Type B pancreatic cell (in vitro differentiated cells): ENCODE measurements at regions not wholly inside any gene's neighbourhood (a gene's known extent, or its start where the extent isn't known, plus 50 kb on each side); places are given as distances from the start of the nearest gene placed in this dataset.
"Not testable (repeated sequence)": the region's sequence is repeated elsewhere in the genome, so short reads cannot be mapped to it uniquely, and the experiment has no call there.

Experiments used
- DNase-seq: peaks from one replicate; pipeline ENCODE4 v3.0.0; 2021; ENCODE audit warnings: mixed read lengths; ENCODE audit not compliant: unreplicated experiment; ENCODE audit errors: extremely low spot score
- H3K27ac Mint-ChIP-seq: 2 replicates; pipeline ENCODE4 v1.8.0; 2021; ENCODE audit warnings: mild to moderate bottlenecking, mixed read lengths
- H3K27me3 Mint-ChIP-seq: 2 replicates; pipeline ENCODE4 v1.8.0; 2021; ENCODE audit warnings: mixed read lengths
- H3K36me3 Mint-ChIP-seq: 2 replicates; pipeline ENCODE4 v1.8.0; 2021; ENCODE audit warnings: mixed read lengths
- H3K4me1 Mint-ChIP-seq: one replicate; pipeline ENCODE4 v1.8.0; 2021; ENCODE audit warnings: mixed read lengths; ENCODE audit not compliant: unreplicated experiment
- H3K4me3 Mint-ChIP-seq: 2 replicates; pipeline ENCODE4 v1.8.0; 2021; ENCODE audit warnings: mild to moderate bottlenecking, mixed read lengths
- H3K9me3 Mint-ChIP-seq: 2 replicates; pipeline ENCODE4 v1.8.0; 2021; ENCODE audit warnings: mixed read lengths
- CTCF ChIP-seq: fragments of 200-600 bp; sonication (generic); conservative IDR thresholded peaks from 2 replicates; pipeline ENCODE4 v1.5.0; 2021; ENCODE audit warnings: antibody characterized with exemption, mild to moderate bottlenecking

GRCh38 chr13:22937953-22938352 is 242.8 kb upstream of the SGCG start:
- no peak for DNase-seq
- no peak overlapping the region for H3K27ac Mint-ChIP-seq
- H3K27me3 Mint-ChIP-seq = peaks cover 4% of the 10 kb centered on the region
- H3K9me3 Mint-ChIP-seq = no peaks in the 10 kb centered on the region
- TF ChIP-seq CTCF = no peak
- no peaks in the 10 kb centered on the region for H3K36me3 Mint-ChIP-seq
- H3K4me3 Mint-ChIP-seq = no peak overlapping the region
- no peaks in the 10 kb centered on the region for H3K4me1 Mint-ChIP-seq

- TF ChIP-seq CTCF = no peak
- Mint-ChIP-seq H3K27me3 (peaks cover 6% of the 10 kb centered on the region), H3K4me3 (no peak overlapping the region), H3K4me1 (no peaks in the 10 kb centered on the region), H3K9me3 (no peaks in the 10 kb centered on the region), H3K27ac (no peak overlapping the region), H3K36me3 (no peaks in the 10 kb centered on the region)
- DNase-seq = no peak
Measured at GRCh38 chr13:22938576-22938975, 242.2 kb upstream of the SGCG start.

GRCh38 chr13:22939157-22939556 is 241.6 kb upstream of the SGCG start:
- Mint-ChIP-seq H3K27ac (no peak overlapping the region), H3K4me3 (no peak overlapping the region), H3K27me3 (peaks cover 10% of the 10 kb centered on the region), H3K36me3 (no peaks in the 10 kb centered on the region), H3K4me1 (no peaks in the 10 kb centered on the region), H3K9me3 (no peaks in the 10 kb centered on the region)
- no peak for DNase-seq
- no peak for TF ChIP-seq CTCF

GRCh38 chr13:22940090-22940710 is 240.6 kb upstream of the SGCG start:
- no peak overlapping the region for H3K27ac Mint-ChIP-seq
- no peak for TF ChIP-seq CTCF
- no peak for DNase-seq
- H3K27me3 Mint-ChIP-seq = peaks cover 17% of the 10 kb centered on the region
- no peak overlapping the region for H3K4me3 Mint-ChIP-seq
- no peaks in the 10 kb centered on the region for H3K9me3 Mint-ChIP-seq
- no peaks in the 10 kb centered on the region for H3K36me3 Mint-ChIP-seq
- H3K4me1 Mint-ChIP-seq = no peaks in the 10 kb centered on the region

GRCh38 chr13:22940736-22941135 is 240.0 kb upstream of the SGCG start:
- peaks cover 19% of the 10 kb centered on the region for H3K27me3 Mint-ChIP-seq
- no peaks in the 10 kb centered on the region for H3K36me3 Mint-ChIP-seq
- no peaks in the 10 kb centered on the region for H3K4me1 Mint-ChIP-seq
- DNase-seq = no peak
- no peak overlapping the region for H3K4me3 Mint-ChIP-seq
- H3K27ac Mint-ChIP-seq = no peak overlapping the region
- TF ChIP-seq CTCF = no peak
- no peaks in the 10 kb centered on the region for H3K9me3 Mint-ChIP-seq

- H3K4me3 Mint-ChIP-seq, H3K9me3 Mint-ChIP-seq, H3K4me1 Mint-ChIP-seq, H3K36me3 Mint-ChIP-seq, H3K27ac Mint-ChIP-seq, DNase-seq: not testable (repeated sequence)
- peaks cover 23% of the 10 kb centered on the region for H3K27me3 Mint-ChIP-seq
Measured at GRCh38 chr13:22941495-22941894, 239.3 kb upstream of the SGCG start.

GRCh38 chr13:22942831-22943230 is 237.9 kb upstream of the SGCG start:
- H3K27me3 Mint-ChIP-seq = peaks cover 25% of the 10 kb centered on the region
- not testable (repeated sequence) for H3K4me3 Mint-ChIP-seq, H3K4me1 Mint-ChIP-seq, H3K27ac Mint-ChIP-seq, DNase-seq, H3K9me3 Mint-ChIP-seq, H3K36me3 Mint-ChIP-seq
